ENCODE measurements at regions not wholly inside any gene's neighbourhood (a gene's known extent, or its start where the extent isn't known, plus 50 kb on each side); places are given as distances from the start of the nearest gene placed in this dataset.

- ChIA-PET CTCF (no interaction called here), POLR2A (ENCODE audit: unreplicated experiment) (no interaction called here)
- Histone ChIP-seq H3K36me3 (ENCODE audit: low read depth) (no peaks in the 10 kb centered on the region), H3K9me2 (ENCODE audit: insufficient read depth) (no peaks in the 10 kb centered on the region), H3F3A (ENCODE audit: insufficient read depth, low read depth) (no peaks in the 10 kb centered on the region), H4K20me1 (ENCODE audit: insufficient read depth) (no peaks in the 10 kb centered on the region), H2AFZ (no peak overlapping the region), H3K4me1 (replicated peaks; ENCODE audit: insufficient read depth) (no peaks in the 10 kb centered on the region), H3K9me3 (ENCODE audit: insufficient read depth, low read depth) (no peaks in the 10 kb centered on the region), H3K4me2 (no peak overlapping the region), H3K27ac (no peak overlapping the region), H3K79me2 (ENCODE audit: low read depth) (no peaks in the 10 kb centered on the region), H3K4me3 (no peak overlapping the region), H3K27me3 (ENCODE audit: insufficient read depth, low read depth) (no peaks in the 10 kb centered on the region)
- TF ChIP-seq EZH2 (IDR thresholded peaks at IDR 0.05; ENCODE audit: low read depth) (no peak), CTCF (conservative IDR thresholded peaks at IDR 0.05) (no peak)
- no peak for DNase-seq
- no TSS peak for BruUV-seq (replicated peaks)
- intact Hi-C loops (cut with micrococcal nuclease; ENCODE audit: unreplicated experiment) = no loop called here
Measured at GRCh38 chr7:10688544-10688943, 285.1 kb upstream of the PHF14 start.

GRCh38 chr7:10696064-10696463 lies 277.6 kb upstream of the PHF14 start:
- no peak overlapping the region for H3K4me3 ChIP-seq
- intact Hi-C loops (cut with micrococcal nuclease; ENCODE audit: unreplicated experiment) = no loop called here
- no peaks in the 10 kb centered on the region for H3K36me3 ChIP-seq (ENCODE audit: low read depth)
- CTCF ChIA-PET = no interaction called here
- H3K9me2 ChIP-seq (ENCODE audit: insufficient read depth) = no peaks in the 10 kb centered on the region
- H3K4me1 ChIP-seq (replicated peaks; ENCODE audit: insufficient read depth) = no peaks in the 10 kb centered on the region
- no peak overlapping the region for H2AFZ ChIP-seq
- H3K9me3 ChIP-seq (ENCODE audit: insufficient read depth, low read depth) = no peaks in the 10 kb centered on the region
- H3F3A ChIP-seq (ENCODE audit: insufficient read depth, low read depth) = no peaks in the 10 kb centered on the region
- BruUV-seq (replicated peaks) = no TSS peak
- no peak overlapping the region for H3K4me2 ChIP-seq
- no peak overlapping the region for H3K27ac ChIP-seq
- no peaks in the 10 kb centered on the region for H3K79me2 ChIP-seq (ENCODE audit: low read depth)
- POLR2A ChIA-PET (ENCODE audit: unreplicated experiment) = no interaction called here
- no peaks in the 10 kb centered on the region for H4K20me1 ChIP-seq (ENCODE audit: insufficient read depth)
- DNase-seq = no peak
- H3K27me3 ChIP-seq (ENCODE audit: insufficient read depth, low read depth) = peaks cover 8% of the 10 kb centered on the region; the same call in 1 of the 2 replicates
- TF ChIP-seq EZH2 (IDR thresholded peaks at IDR 0.05; ENCODE audit: low read depth) (no peak), CTCF (conservative IDR thresholded peaks at IDR 0.05) (no peak)

GRCh38 chr7:10703059-10703458 lies 270.6 kb upstream of the PHF14 start:
- no peak overlapping the region for H3K4me3 ChIP-seq
- no peaks in the 10 kb centered on the region for H3K4me1 ChIP-seq (replicated peaks; ENCODE audit: insufficient read depth)
- intact Hi-C loops (cut with micrococcal nuclease; ENCODE audit: unreplicated experiment) = no loop called here
- H3K9me2 ChIP-seq (ENCODE audit: insufficient read depth) = no peaks in the 10 kb centered on the region
- H3K9me3 ChIP-seq (ENCODE audit: insufficient read depth, low read depth) = no peaks in the 10 kb centered on the region
- no peak overlapping the region for H3K27ac ChIP-seq
- POLR2A ChIA-PET (ENCODE audit: unreplicated experiment) = no interaction called here
- no peak for TF ChIP-seq EZH2 (IDR thresholded peaks at IDR 0.05; ENCODE audit: low read depth)
- TF ChIP-seq CTCF (conservative IDR thresholded peaks at IDR 0.05) = no peak
- H3K4me2 ChIP-seq = no peak overlapping the region
- CTCF ChIA-PET = no interaction called here
- no TSS peak for BruUV-seq (replicated peaks)
- no peaks in the 10 kb centered on the region for H3K27me3 ChIP-seq (ENCODE audit: insufficient read depth, low read depth)
- H3F3A ChIP-seq (ENCODE audit: insufficient read depth, low read depth) = no peaks in the 10 kb centered on the region
- DNase-seq = no peak
- no peaks in the 10 kb centered on the region for H3K79me2 ChIP-seq (ENCODE audit: low read depth)
- no peak overlapping the region for H2AFZ ChIP-seq
- no peaks in the 10 kb centered on the region for H4K20me1 ChIP-seq (ENCODE audit: insufficient read depth)
- no peaks in the 10 kb centered on the region for H3K36me3 ChIP-seq (ENCODE audit: low read depth)
